Endothelial cell of umbilical vein (primary cell): ENCODE measurements at regions not wholly inside any gene's neighbourhood (a gene's known extent, or its start where the extent isn't known, plus 50 kb on each side); places are given as distances from the start of the nearest gene placed in this dataset.

Source experiments
- BruUV-seq: library from RNA; stranded (reverse); fragments of 400-500 nt; replicated peaks from 2 replicates; lab custom pipeline; 2021; lab: Mats Ljungman, UMichigan
- CTCF ChIA-PET: fragments of 300-600, 350-600 bp; sonication (Branson Sonifier 250); formaldehyde crosslinking; loops from one replicate; lab custom pipeline; 2021; ENCODE audit warnings: antibody characterized with exemption, inconsistent platforms; lab: Charles Lee
- POLR2A ChIA-PET: fragments of 300-600, 350-600 bp; sonication (Branson Sonifier 250); formaldehyde crosslinking; loops from one replicate; lab custom pipeline; 2021; ENCODE audit warnings: antibody characterized with exemption, inconsistent platforms; lab: Charles Lee
- DNase-seq: peaks from one replicate; pipeline ENCODE4 v3.0.0-alpha.2; 2011; ENCODE audit warnings: low read depth, low spot score
- FAIRE-seq: peaks from 2 replicates; lab custom pipeline; 2011; peaks lifted over from hg19 to GRCh38; lab: Jason Lieb, UNC
- H2AFZ ChIP-seq: 2 replicates; pipeline ENCODE4 v1.6.0; 2012; ENCODE audit warnings: low read depth, low read length, control low read depth, inconsistent platforms
- H3K27ac ChIP-seq: 2 replicates; pipeline ENCODE4 v1.5.1; 2011; ENCODE audit warnings: low read depth, mild to moderate bottlenecking, control low read depth, low read length, moderate library complexity; ENCODE audit not compliant: insufficient read depth
- H3K27me3 ChIP-seq, 2 experiments: 2 replicates each; pipeline versions ENCODE4 v1.6.0 to v1.6.1; 2011; ENCODE audit warnings: low read length in 2 of 2, mixed read lengths in 1 of 2; ENCODE audit not compliant: control insufficient read depth in 2 of 2, insufficient read depth in 2 of 2
- H3K36me3 ChIP-seq, 2 experiments: 2 replicates in 1 of 2; 3 replicates in 1 of 2; pipeline ENCODE4 v1.5.1; 2011; ENCODE audit warnings: low read length in 2 of 2, mild to moderate bottlenecking in 1 of 2, moderate library complexity in 1 of 2; ENCODE audit not compliant: control insufficient read depth in 2 of 2, insufficient read depth in 2 of 2; ENCODE audit errors: extremely low read depth in 1 of 2
- H3K4me1 ChIP-seq: 3 replicates; pipeline ENCODE4 v1.5.1; 2011; ENCODE audit warnings: mild to moderate bottlenecking, low read length; ENCODE audit not compliant: control insufficient read depth, insufficient read depth; ENCODE audit errors: extremely low read depth
- H3K4me2 ChIP-seq: 2 replicates; pipeline ENCODE4 v1.6.1; 2011; ENCODE audit warnings: low read length, control low read depth, mixed read lengths; ENCODE audit not compliant: insufficient read depth
- H3K4me3 ChIP-seq, 3 experiments: fragments of 200-600 bp in 1 of 3; sonication (generic), shearing (Covaris generic) in 1 of 3; replicated peaks in 1 of 3; 2 replicates each; pipeline ENCODE4 v1.5.1; 2011 to 2016; ENCODE audit warnings: control low read depth in 3 of 3, low read length in 3 of 3, mild to moderate bottlenecking in 2 of 3, inconsistent platforms in 1 of 3, low read depth in 1 of 3, moderate library complexity in 1 of 3; ENCODE audit not compliant: insufficient read depth in 1 of 3
- H3K79me2 ChIP-seq: 2 replicates; pipeline ENCODE4 v1.6.0; 2012; ENCODE audit warnings: low read length, inconsistent platforms; ENCODE audit not compliant: control insufficient read depth, insufficient read depth
- H3K9ac ChIP-seq: replicated peaks from 2 replicates; pipeline ENCODE3; 2011; ENCODE audit warnings: low read length, control low read depth; ENCODE audit not compliant: insufficient read depth; ENCODE audit errors: extremely low read depth
- H3K9me1 ChIP-seq: replicated peaks from 3 replicates; pipeline ENCODE4 v1.6.0; 2011; ENCODE audit warnings: mild to moderate bottlenecking, low read length; ENCODE audit not compliant: control insufficient read depth, insufficient read depth; ENCODE audit errors: extremely low read depth
- H3K9me3 ChIP-seq: replicated peaks from 2 replicates; pipeline ENCODE4 v1.5.1; 2012; ENCODE audit warnings: low read length, inconsistent platforms; ENCODE audit not compliant: control insufficient read depth, insufficient read depth
- H4K20me1 ChIP-seq: replicated peaks from 2 replicates; pipeline ENCODE3; 2011; ENCODE audit warnings: mild to moderate bottlenecking, low read length; ENCODE audit not compliant: control insufficient read depth, insufficient read depth; ENCODE audit errors: extremely low read depth
- EZH2 ChIP-seq: IDR thresholded peaks from 2 replicates; pipeline ENCODE4 v1.6.1; 2012; ENCODE audit warnings: borderline replicate concordance, low read depth, mild to moderate bottlenecking, moderate library complexity, low read length, inconsistent platforms; ENCODE audit not compliant: severe bottlenecking
- FOS ChIP-seq: IDR thresholded peaks from 2 replicates; pipeline ENCODE4 v1.6.1; 2011; ENCODE audit warnings: mild to moderate bottlenecking, low read length, moderate library complexity, borderline replicate concordance; ENCODE audit not compliant: insufficient read depth
- GATA2 ChIP-seq: IDR thresholded peaks from 2 replicates; pipeline ENCODE4 v1.7.0; 2011; ENCODE audit warnings: low read depth, mild to moderate bottlenecking, moderate library complexity, mixed read lengths, low read length; ENCODE audit not compliant: insufficient read length, insufficient read depth
- JUN ChIP-seq: IDR thresholded peaks from 2 replicates; pipeline ENCODE4 v1.6.1; 2011; ENCODE audit warnings: borderline replicate concordance, low read depth; ENCODE audit not compliant: insufficient read length, insufficient read depth
- MYC ChIP-seq: IDR thresholded peaks from one replicate; pipeline ENCODE4 v1.6.1; 2011; ENCODE audit warnings: mild to moderate bottlenecking, low read depth, low read length
- POLR2A ChIP-seq: IDR thresholded peaks from 2 replicates; pipeline ENCODE4 v1.6.1; 2012; ENCODE audit warnings: low read depth, mild to moderate bottlenecking, control low read depth, low read length
- POLR2AphosphoS5 ChIP-seq: IDR thresholded peaks from 2 replicates; pipeline ENCODE4 v1.6.1; 2012; ENCODE audit warnings: low read depth, mild to moderate bottlenecking, control low read depth, low read length, moderate library complexity; ENCODE audit not compliant: insufficient read depth
- dilution Hi-C: fragments of 300-500 bp; cut with MboI; formaldehyde crosslinking; loops from one replicate; pipeline ENCODE4 v1.15.0; 2019; ENCODE audit warnings: low sequenced_read_pairs; ENCODE audit not compliant: extremely low pct_ligation_motif_present
- intact Hi-C: fragments of 100-400 bp; cut with micrococcal nuclease; formaldehyde crosslinking; loops from one replicate; pipeline ENCODE4 v1.10.0; 2022
- TF ChIP-seq, protein P1 (sequence below), 2 donors: IDR thresholded peaks; 1 replicate in 1 of 2; 2 replicates in 1 of 2; pipeline ENCODE4 v1.5.1; 2011; ENCODE audit warnings: low read length in 2 of 2, mild to moderate bottlenecking in 2 of 2, moderate library complexity in 2 of 2, control low read depth in 1 of 2, inconsistent platforms in 1 of 2, low read depth in 1 of 2; ENCODE audit not compliant: insufficient read depth in 1 of 2; ENCODE audit errors: extremely low read depth in 1 of 2
- TF ChIP-seq, protein P2 (sequence below): IDR thresholded peaks from 2 replicates; pipeline ENCODE4 v1.6.1; 2011; ENCODE audit not compliant: insufficient read depth, insufficient read length

DNA sequence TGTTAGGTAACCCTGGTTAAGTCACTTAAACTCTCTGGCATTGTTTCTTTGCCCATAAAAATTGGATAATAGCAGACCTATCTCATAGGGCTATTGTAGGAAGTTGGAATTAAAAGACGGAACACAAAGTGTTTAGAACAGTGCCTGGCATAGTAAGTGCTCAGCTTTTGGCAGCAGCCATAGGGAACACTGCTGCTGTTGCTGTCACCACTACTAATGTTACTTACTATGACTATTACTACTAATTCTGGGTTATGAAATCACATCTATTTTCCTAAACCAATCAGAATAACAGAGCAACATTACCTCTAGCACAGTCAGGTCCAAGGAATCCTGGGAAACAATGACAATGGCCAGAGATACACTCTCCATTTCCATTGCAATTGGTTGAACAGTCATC is 300.0 kb downstream of the SH2D1A start:
- Histone ChIP-seq H3K27ac (no peak overlapping the region), H2AFZ (no peak overlapping the region), H3K9me3 (no peaks in the 10 kb centered on the region), H3K4me1 (no peaks in the 10 kb centered on the region), H4K20me1 (no peaks in the 10 kb centered on the region), H3K9me1 (no peaks in the 10 kb centered on the region), H3K9ac (no peak overlapping the region), H3K4me2 (no peak overlapping the region), H3K36me3 (no peaks in the 10 kb centered on the region), H3K79me2 (no peaks in the 10 kb centered on the region), H3K4me3 (no peak overlapping the region), H3K27me3 (no peaks in the 10 kb centered on the region)
- no peak for DNase-seq
- dilution Hi-C loops = no loop called here
- no TSS peak for BruUV-seq
- no peak for FAIRE-seq
- ChIA-PET CTCF (no interaction called here), POLR2A (no interaction called here)
- intact Hi-C loops = no loop called here
- TF ChIP-seq EZH2 (no peak), POLR2A (no peak), FOS (no peak), POLR2AphosphoS5 (no peak), GATA2 (no peak), JUN (no peak), MYC (no peak)
- TF ChIP-seq, protein P1, sequence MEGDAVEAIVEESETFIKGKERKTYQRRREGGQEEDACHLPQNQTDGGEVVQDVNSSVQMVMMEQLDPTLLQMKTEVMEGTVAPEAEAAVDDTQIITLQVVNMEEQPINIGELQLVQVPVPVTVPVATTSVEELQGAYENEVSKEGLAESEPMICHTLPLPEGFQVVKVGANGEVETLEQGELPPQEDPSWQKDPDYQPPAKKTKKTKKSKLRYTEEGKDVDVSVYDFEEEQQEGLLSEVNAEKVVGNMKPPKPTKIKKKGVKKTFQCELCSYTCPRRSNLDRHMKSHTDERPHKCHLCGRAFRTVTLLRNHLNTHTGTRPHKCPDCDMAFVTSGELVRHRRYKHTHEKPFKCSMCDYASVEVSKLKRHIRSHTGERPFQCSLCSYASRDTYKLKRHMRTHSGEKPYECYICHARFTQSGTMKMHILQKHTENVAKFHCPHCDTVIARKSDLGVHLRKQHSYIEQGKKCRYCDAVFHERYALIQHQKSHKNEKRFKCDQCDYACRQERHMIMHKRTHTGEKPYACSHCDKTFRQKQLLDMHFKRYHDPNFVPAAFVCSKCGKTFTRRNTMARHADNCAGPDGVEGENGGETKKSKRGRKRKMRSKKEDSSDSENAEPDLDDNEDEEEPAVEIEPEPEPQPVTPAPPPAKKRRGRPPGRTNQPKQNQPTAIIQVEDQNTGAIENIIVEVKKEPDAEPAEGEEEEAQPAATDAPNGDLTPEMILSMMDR (IDR thresholded peaks at IDR 0.05; ENCODE audit: extremely low read depth in 1 of 2, insufficient read depth in 1 of 2, low read depth in 1 of 2, low read length in 2 of 2) = no peak
- TF ChIP-seq, protein P2, sequence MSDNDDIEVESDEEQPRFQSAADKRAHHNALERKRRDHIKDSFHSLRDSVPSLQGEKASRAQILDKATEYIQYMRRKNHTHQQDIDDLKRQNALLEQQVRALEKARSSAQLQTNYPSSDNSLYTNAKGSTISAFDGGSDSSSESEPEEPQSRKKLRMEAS = no peak
